Nephron (organoid): ENCODE measurements at regions not wholly inside any gene's neighbourhood (a gene's known extent, or its start where the extent isn't known, plus 50 kb on each side); places are given as distances from the start of the nearest gene placed in this dataset.
A peak's percentile ranks its signal among the peaks of the same experiment; 100 is the strongest.

Source experiments
- H3K27ac Mint-ChIP-seq, 3 experiments: 2 replicates each; pipeline ENCODE4 v1.8.0; 2020; ENCODE audit warnings: mixed read lengths in 3 of 3, mild to moderate bottlenecking in 2 of 3, moderate library complexity in 1 of 3
- H3K27me3 Mint-ChIP-seq: 2 replicates; pipeline ENCODE4 v1.8.0; 2021; ENCODE audit warnings: low read depth, mild to moderate bottlenecking, moderate library complexity, mixed read lengths
- H3K36me3 Mint-ChIP-seq: 2 replicates; pipeline ENCODE4 v1.8.0; 2020; ENCODE audit warnings: low read depth, mixed read lengths
- H3K4me1 Mint-ChIP-seq: 2 replicates; pipeline ENCODE4 v1.8.0; 2020; ENCODE audit warnings: mixed read lengths
- H3K4me3 Mint-ChIP-seq, 3 experiments: 2 replicates each; pipeline ENCODE4 v1.8.0; 2020; ENCODE audit warnings: mild to moderate bottlenecking in 3 of 3, mixed read lengths in 3 of 3, moderate library complexity in 2 of 3
- H3K9me3 Mint-ChIP-seq: 2 replicates; pipeline ENCODE4 v1.8.0; 2020; ENCODE audit warnings: mixed read lengths
- TF ChIP-seq, protein P1 (sequence below), 3 experiments: fragments of 200-600 bp; sonication (generic); IDR thresholded peaks; one replicate each; pipeline ENCODE4 v1.5.0; 2021; ENCODE audit warnings: antibody characterized with exemption in 3 of 3; ENCODE audit not compliant: unreplicated experiment in 3 of 3

DNA sequence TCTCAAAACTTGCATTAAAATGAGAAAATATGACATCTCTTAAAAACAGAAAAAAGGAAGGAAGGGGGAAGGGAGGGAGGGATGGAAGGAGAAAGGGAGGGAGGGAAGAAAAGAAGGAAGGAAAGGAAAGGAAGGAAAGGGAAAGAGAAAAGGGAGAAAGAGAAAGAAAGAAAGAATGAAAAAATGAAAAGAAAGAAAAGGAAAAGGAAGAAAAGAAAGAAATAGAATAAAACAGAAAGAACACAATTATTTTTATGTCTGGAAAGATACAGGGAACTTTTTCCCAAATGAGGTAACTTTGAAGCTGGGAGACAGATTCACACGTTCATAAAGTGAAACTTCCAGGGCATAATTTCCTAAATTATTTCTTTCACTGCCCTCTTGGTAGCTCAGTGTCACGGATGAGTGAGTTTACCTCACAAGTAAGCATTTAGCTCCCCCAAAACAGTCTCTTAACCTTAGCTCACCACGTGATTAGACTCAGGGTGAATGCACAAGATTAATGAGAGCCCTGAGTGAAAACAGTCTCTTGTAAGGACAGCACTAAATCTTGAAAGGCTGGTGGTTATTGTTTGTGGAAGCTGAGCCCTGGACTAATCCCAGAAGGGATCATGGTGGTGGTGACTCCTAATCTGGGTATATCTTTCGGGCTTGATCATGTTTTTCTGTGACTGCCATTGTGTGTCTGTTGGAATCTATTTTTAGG lies 74.1 kb upstream of the HDAC9 start:
- no peak overlapping the region for H3K4me3 Mint-ChIP-seq
- no peaks in the 10 kb centered on the region for H3K27me3 Mint-ChIP-seq

DNA sequence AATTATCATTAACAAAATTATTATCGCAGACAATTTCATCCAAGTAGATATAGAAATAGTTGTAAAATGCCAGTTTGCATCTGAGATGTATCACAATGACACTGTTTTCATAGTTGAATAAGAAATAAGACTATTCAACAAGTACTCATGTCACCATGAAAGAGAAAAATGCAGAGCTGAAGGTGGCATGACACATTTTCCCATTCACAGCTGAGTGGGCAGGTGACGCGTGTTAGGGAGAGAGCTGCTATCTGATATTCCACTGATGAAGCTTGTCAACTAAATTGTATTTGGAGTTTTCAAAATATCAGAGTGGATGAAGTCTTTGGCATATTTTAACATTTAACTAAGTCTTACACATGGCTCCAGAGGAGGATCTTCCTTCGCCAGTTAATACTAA lies 70.3 kb upstream of the HDAC9 start:
- Mint-ChIP-seq H3K27me3 (no peaks in the 10 kb centered on the region), H3K9me3 (peaks cover 4% of the 10 kb centered on the region), H3K36me3 (no peaks in the 10 kb centered on the region), H3K27ac (peak overlapping the region; percentile 81 to 87 (median 83)), H3K4me1 (peaks cover 55% of the 10 kb centered on the region), H3K4me3 (no peak overlapping the region)
- TF ChIP-seq, protein P1, sequence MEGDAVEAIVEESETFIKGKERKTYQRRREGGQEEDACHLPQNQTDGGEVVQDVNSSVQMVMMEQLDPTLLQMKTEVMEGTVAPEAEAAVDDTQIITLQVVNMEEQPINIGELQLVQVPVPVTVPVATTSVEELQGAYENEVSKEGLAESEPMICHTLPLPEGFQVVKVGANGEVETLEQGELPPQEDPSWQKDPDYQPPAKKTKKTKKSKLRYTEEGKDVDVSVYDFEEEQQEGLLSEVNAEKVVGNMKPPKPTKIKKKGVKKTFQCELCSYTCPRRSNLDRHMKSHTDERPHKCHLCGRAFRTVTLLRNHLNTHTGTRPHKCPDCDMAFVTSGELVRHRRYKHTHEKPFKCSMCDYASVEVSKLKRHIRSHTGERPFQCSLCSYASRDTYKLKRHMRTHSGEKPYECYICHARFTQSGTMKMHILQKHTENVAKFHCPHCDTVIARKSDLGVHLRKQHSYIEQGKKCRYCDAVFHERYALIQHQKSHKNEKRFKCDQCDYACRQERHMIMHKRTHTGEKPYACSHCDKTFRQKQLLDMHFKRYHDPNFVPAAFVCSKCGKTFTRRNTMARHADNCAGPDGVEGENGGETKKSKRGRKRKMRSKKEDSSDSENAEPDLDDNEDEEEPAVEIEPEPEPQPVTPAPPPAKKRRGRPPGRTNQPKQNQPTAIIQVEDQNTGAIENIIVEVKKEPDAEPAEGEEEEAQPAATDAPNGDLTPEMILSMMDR (IDR thresholded peaks at IDR 0.05; ENCODE audit: unreplicated experiment in 3 of 3): no peak

More for the DNA sequence above, 74.1 kb upstream of the HDAC9 start:
- TF ChIP-seq, protein P1 (IDR thresholded peaks at IDR 0.05; ENCODE audit: unreplicated experiment in 3 of 3): no peak
- no peaks in the 10 kb centered on the region for H3K36me3 Mint-ChIP-seq
- peaks cover 48% of the 10 kb centered on the region for H3K4me1 Mint-ChIP-seq
- peak overlapping the region; percentile 77 to 95 (median 80) for H3K27ac Mint-ChIP-seq
- H3K9me3 Mint-ChIP-seq: peaks cover 7% of the 10 kb centered on the region

DNA sequence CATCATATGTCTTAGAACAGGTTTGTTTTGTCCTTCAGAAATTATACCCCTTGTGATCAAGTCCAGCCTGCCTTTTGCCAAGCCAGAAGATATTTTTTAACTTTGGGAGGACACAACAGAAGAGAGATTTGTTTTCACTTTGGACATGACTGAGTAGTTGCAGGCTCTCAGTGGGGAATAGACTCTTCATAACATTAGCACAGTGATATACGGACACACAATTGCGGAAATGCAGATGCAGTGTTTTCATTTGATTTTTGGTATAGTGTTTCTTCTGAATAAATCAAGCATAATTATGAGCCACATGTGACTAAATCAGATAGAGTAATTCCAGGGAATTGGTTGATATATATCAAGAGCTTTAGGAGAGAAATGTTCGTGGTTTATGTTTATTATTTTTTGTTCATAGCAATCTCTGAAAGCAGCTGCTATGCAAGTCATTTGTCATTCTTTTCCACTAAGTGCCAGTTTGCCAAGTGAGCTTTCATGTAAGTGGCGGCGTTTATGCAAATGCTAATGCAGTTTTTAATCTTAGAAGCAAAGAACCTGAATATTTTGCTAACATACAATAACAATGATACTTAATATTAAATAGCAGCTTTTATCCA lies 69.6 kb upstream of the HDAC9 start:
- peaks cover 47% of the 10 kb centered on the region for H3K4me1 Mint-ChIP-seq
- no peaks in the 10 kb centered on the region for H3K27me3 Mint-ChIP-seq
- peak overlapping the region in 2 of 3 experiments; percentile 8 to 30 for H3K4me3 Mint-ChIP-seq
- no peaks in the 10 kb centered on the region for H3K36me3 Mint-ChIP-seq
- TF ChIP-seq, protein P1 (IDR thresholded peaks at IDR 0.05; ENCODE audit: unreplicated experiment in 3 of 3): no peak
- peaks cover 4% of the 10 kb centered on the region for H3K9me3 Mint-ChIP-seq
- H3K27ac Mint-ChIP-seq: peak overlapping the region; percentile 81 to 87 (median 83)

DNA sequence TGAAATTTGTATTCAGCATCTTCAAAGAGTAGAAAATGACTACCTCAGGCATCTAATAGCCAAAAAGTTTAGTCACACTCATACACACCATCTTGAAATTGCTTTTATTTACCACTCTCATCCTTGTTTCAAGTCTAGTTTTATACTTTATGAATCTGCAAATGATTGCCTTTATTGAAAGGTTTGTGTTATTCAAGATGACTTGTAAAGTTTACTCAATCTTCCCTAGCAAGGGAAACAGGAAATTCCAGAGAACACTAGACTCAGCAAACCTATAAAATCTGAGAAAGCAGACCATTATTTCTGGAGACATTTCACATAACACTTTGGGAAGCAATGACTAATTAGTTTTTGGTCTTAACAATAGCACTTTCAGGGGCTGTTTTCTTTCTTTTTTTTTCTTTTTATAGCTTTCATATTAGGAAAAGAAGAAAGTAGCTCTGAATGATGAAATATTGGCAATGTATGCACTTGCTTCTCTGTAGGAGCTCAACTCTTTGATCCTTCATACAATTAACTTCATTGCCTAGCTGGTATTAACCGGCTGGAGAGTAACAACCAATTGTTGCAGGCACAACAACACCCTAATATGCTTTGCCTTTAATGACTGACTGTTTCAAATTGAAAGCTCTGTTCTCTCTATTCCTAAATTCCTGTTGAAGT lies 68.9 kb upstream of the HDAC9 start:
- H3K36me3 Mint-ChIP-seq: no peaks in the 10 kb centered on the region
- peaks cover 42% of the 10 kb centered on the region for H3K4me1 Mint-ChIP-seq
- no peaks in the 10 kb centered on the region for H3K27me3 Mint-ChIP-seq
- H3K27ac Mint-ChIP-seq: peak overlapping the region; percentile 68 to 87 (median 81)
- peaks cover 4% of the 10 kb centered on the region for H3K9me3 Mint-ChIP-seq
- TF ChIP-seq, protein P1 (IDR thresholded peaks at IDR 0.05; ENCODE audit: unreplicated experiment in 3 of 3): no peak
- H3K4me3 Mint-ChIP-seq: no peak overlapping the region

DNA sequence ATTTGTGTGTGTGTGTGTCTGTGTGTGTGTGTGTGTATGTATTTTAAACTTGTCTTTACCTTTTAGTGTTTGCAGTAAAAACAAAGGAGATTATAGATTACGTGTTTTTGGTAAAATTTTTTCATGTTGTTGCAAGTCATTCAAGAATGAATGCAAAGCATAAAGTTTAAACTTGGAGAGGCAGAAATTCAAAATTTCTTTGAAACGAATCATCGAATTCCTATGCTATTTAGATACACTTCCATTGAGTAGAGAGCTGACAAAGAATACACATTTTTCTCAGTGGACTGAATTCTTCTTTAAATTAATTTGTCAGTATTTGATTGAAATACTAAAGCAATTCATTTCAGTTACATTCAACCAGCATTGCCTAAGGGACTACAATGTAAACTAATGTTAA lies 66.0 kb upstream of the HDAC9 start:
- H3K9me3 Mint-ChIP-seq: peaks cover 7% of the 10 kb centered on the region
- peaks cover 30% of the 10 kb centered on the region for H3K4me1 Mint-ChIP-seq
- H3K4me3 Mint-ChIP-seq: no peak overlapping the region
- TF ChIP-seq, protein P1 (IDR thresholded peaks at IDR 0.05; ENCODE audit: unreplicated experiment in 3 of 3): no peak
- H3K36me3 Mint-ChIP-seq: no peaks in the 10 kb centered on the region
- peak overlapping the region in 2 of 3 experiments; percentile 4 to 27 for H3K27ac Mint-ChIP-seq
- no peaks in the 10 kb centered on the region for H3K27me3 Mint-ChIP-seq
